ENCODE measurements at regions not wholly inside any gene's neighbourhood (a gene's known extent, or its start where the extent isn't known, plus 50 kb on each side); places are given as distances from the start of the nearest gene placed in this dataset.

- no peak for DNase-seq (ENCODE audit: low read depth)
Measured at GRCh38 chr2:2764001-2764355, 432.9 kb upstream of the MYT1L start.

GRCh38 chr2:2763351-2764000, 432.4 kb upstream of the MYT1L start:
- no peak for DNase-seq (ENCODE audit: low read depth)

GRCh38 chr2:2762913-2763312, 431.8 kb upstream of the MYT1L start:
- DNase-seq (ENCODE audit: low read depth) = no peak

- no peak for DNase-seq (ENCODE audit: low read depth)
Measured at GRCh38 chr2:2762166-2762908, 431.3 kb upstream of the MYT1L start.

GRCh38 chr2:2758793-2759367, 427.8 kb upstream of the MYT1L start:
- DNase-seq (ENCODE audit: low read depth) = no peak

- no peak for DNase-seq (ENCODE audit: low read depth)
Measured at GRCh38 chr2:2757764-2758163, 426.7 kb upstream of the MYT1L start.

- DNase-seq (ENCODE audit: low read depth) = no peak
Measured at GRCh38 chr2:2756886-2757285, 425.8 kb upstream of the MYT1L start.

- DNase-seq (ENCODE audit: low read depth) = no peak
Measured at GRCh38 chr2:2755990-2756389, 424.9 kb upstream of the MYT1L start.

- no peak for DNase-seq (ENCODE audit: low read depth)
Measured at GRCh38 chr2:2754940-2755339, 423.9 kb upstream of the MYT1L start.

GRCh38 chr2:2751715-2752315, 420.7 kb upstream of the MYT1L start:
- DNase-seq (ENCODE audit: low read depth) = no peak

GRCh38 chr2:2750867-2751714, 420.0 kb upstream of the MYT1L start:
- no peak for DNase-seq (ENCODE audit: low read depth)

- DNase-seq (ENCODE audit: low read depth) = no peak
Measured at GRCh38 chr2:2749206-2749598, 418.1 kb upstream of the MYT1L start.

- no peak for DNase-seq (ENCODE audit: low read depth)
Measured at GRCh38 chr2:2748399-2749205, 417.5 kb upstream of the MYT1L start.

- no peak for DNase-seq (ENCODE audit: low read depth)
Measured at GRCh38 chr2:2747797-2748301, 416.8 kb upstream of the MYT1L start.

- DNase-seq (ENCODE audit: low read depth) = no peak
Measured at GRCh38 chr2:2746731-2747130, 415.7 kb upstream of the MYT1L start.

- no peak for DNase-seq (ENCODE audit: low read depth)
Measured at GRCh38 chr2:2744958-2745715, 414.1 kb upstream of the MYT1L start.

- no peak for DNase-seq (ENCODE audit: low read depth)
Measured at GRCh38 chr2:2744107-2744506, 413.0 kb upstream of the MYT1L start.

- DNase-seq (ENCODE audit: low read depth) = no peak
Measured at GRCh38 chr2:2743164-2743571, 412.1 kb upstream of the MYT1L start.

GRCh38 chr2:2742726-2743125, 411.7 kb upstream of the MYT1L start:
- DNase-seq (ENCODE audit: low read depth) = no peak

GRCh38 chr2:2740238-2740775, 409.2 kb upstream of the MYT1L start:
- no peak for DNase-seq (ENCODE audit: low read depth)
